Prostate gland (tissue), 2 donors: ENCODE measurements at regions not wholly inside any gene's neighbourhood (a gene's known extent, or its start where the extent isn't known, plus 50 kb on each side); places are given as distances from the start of the nearest gene placed in this dataset.

Experiments used
- DNase-seq: peaks from one replicate; pipeline ENCODE4 v3.0.0-alpha.2; 2019; ENCODE audit warnings: low spot score
- H3K27ac ChIP-seq, 2 donors: fragments of 200-600 bp; sonication (generic); 2 replicates each; pipeline ENCODE4 v1.5.1; 2017 to 2019
- H3K27me3 ChIP-seq: fragments of 200-600 bp; sonication (generic); replicated peaks from 2 replicates; pipeline ENCODE4 v1.5.1; 2019; ENCODE audit not compliant: insufficient read depth
- H3K36me3 ChIP-seq, 2 donors: fragments of 200-600 bp; sonication (generic); 1 replicate in 1 of 2; 2 replicates in 1 of 2; pipeline versions ENCODE4 v1.5.1 to v1.8.1; 2017 to 2019
- H3K4me1 ChIP-seq: fragments of 200-600 bp; sonication (generic); replicated peaks from 2 replicates; pipeline ENCODE4 v1.5.1; 2019
- H3K4me3 ChIP-seq, 2 donors: fragments of 200-600 bp; sonication (generic); 2 replicates each; pipeline ENCODE4 v1.5.1; 2017 to 2019
- H3K9me3 ChIP-seq: fragments of 200-600 bp; sonication (generic); 2 replicates; pipeline ENCODE4 v1.5.1; 2017
- POLR2A ChIP-seq: fragments of 450-650 bp; IDR thresholded peaks from one replicate; pipeline ENCODE4 v1.6.1; 2016; ENCODE audit warnings: antibody characterized with exemption, mild to moderate bottlenecking
- POLR2AphosphoS5 ChIP-seq: sonication (generic); formaldehyde crosslinking; IDR thresholded peaks from one replicate; pipeline ENCODE4 v1.6.1; 2017; ENCODE audit warnings: antibody characterized with exemption
- WGBS: methylation state at CpG from one replicate; pipeline ENCODE4 v1.1.5; 2018; 5-methylcytosine and 5-hydroxymethylcytosine counted together
- intact Hi-C: fragments of 100-400 bp; cut with DNase I; formaldehyde crosslinking; loops from one replicate; pipeline ENCODE4 v1.14.2; 2022
- TF ChIP-seq, protein P1 (sequence below), 4 experiments: fragments of 200-600 bp in 2 of 4; fragments of 450-650 bp in 2 of 4; sonication (generic) in 2 of 4; IDR thresholded peaks; 1 replicate in 3 of 4; 2 replicates in 1 of 4; pipeline ENCODE4 v1.5.1; 2016 to 2019; ENCODE audit warnings: antibody characterized with exemption in 4 of 4, mild to moderate bottlenecking in 2 of 4, moderate library complexity in 2 of 4

DNA sequence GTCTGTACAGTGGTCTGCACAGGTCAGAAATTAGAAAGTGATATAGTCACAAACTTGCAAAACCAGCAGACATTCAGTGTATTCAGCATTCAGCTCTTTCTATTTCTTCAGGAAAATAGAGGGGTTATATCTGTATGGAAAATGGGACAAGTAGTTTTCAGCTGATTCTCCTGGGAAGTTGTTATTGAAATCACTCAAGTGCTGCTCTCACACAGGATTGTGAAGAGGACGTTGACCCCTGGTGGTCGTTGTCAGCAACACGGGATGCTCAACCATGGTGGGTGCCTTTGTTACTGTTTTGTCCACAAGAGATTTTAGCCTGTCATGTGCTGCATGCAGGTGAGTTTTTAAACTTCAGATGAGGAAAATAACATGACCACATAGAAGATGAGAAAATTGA is 981.8 kb downstream of the TMEM121 start:
- intact Hi-C loops: no loop called here
- no peaks in the 10 kb centered on the region for H3K27me3 ChIP-seq
- no peaks in the 10 kb centered on the region for H3K36me3 ChIP-seq
- TF ChIP-seq, protein P1, sequence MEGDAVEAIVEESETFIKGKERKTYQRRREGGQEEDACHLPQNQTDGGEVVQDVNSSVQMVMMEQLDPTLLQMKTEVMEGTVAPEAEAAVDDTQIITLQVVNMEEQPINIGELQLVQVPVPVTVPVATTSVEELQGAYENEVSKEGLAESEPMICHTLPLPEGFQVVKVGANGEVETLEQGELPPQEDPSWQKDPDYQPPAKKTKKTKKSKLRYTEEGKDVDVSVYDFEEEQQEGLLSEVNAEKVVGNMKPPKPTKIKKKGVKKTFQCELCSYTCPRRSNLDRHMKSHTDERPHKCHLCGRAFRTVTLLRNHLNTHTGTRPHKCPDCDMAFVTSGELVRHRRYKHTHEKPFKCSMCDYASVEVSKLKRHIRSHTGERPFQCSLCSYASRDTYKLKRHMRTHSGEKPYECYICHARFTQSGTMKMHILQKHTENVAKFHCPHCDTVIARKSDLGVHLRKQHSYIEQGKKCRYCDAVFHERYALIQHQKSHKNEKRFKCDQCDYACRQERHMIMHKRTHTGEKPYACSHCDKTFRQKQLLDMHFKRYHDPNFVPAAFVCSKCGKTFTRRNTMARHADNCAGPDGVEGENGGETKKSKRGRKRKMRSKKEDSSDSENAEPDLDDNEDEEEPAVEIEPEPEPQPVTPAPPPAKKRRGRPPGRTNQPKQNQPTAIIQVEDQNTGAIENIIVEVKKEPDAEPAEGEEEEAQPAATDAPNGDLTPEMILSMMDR (IDR thresholded peaks at IDR 0.05): no peak
- TF ChIP-seq POLR2AphosphoS5 (no peak), POLR2A (no peak)
- no peaks in the 10 kb centered on the region for H3K9me3 ChIP-seq
- H3K4me3 ChIP-seq: no peak overlapping the region
- WGBS: 37% methylated on average over 3 of the region's 3 CpGs
- DNase-seq: no peak
- H3K4me1 ChIP-seq: no peaks in the 10 kb centered on the region
- H3K27ac ChIP-seq: no peak overlapping the region

- Histone ChIP-seq H3K27me3 (no peaks in the 10 kb centered on the region), H3K4me1 (no peaks in the 10 kb centered on the region), H3K4me3 (no peak overlapping the region), H3K27ac (no peak overlapping the region), H3K36me3 (no peaks in the 10 kb centered on the region), H3K9me3 (no peaks in the 10 kb centered on the region)
- 61% methylated on average over 2 of the region's 2 CpGs for WGBS
- TF ChIP-seq, protein P1 (IDR thresholded peaks at IDR 0.05): no peak
- TF ChIP-seq POLR2A (no peak), POLR2AphosphoS5 (no peak)
- intact Hi-C loops: no loop called here
- DNase-seq: no peak
Observed at GRCh38 chr14:106509176-106509575, 982.8 kb downstream of the TMEM121 start.

- intact Hi-C loops: no loop called here
- DNase-seq: no peak
- Histone ChIP-seq H3K4me3 (no peak overlapping the region), H3K27ac (no peak overlapping the region), H3K4me1 (no peaks in the 10 kb centered on the region), H3K27me3 (no peaks in the 10 kb centered on the region), H3K36me3 (no peaks in the 10 kb centered on the region), H3K9me3 (no peaks in the 10 kb centered on the region)
- 61% methylated on average over 3 of the region's 3 CpGs for WGBS
- TF ChIP-seq, protein P1 (IDR thresholded peaks at IDR 0.05): no peak
- TF ChIP-seq POLR2A (no peak), POLR2AphosphoS5 (no peak)
Observed at GRCh38 chr14:106509807-106510206, 983.4 kb downstream of the TMEM121 start.

GRCh38 chr14:106511006-106511799 is 984.8 kb downstream of the TMEM121 start:
- no peaks in the 10 kb centered on the region for H3K27me3 ChIP-seq
- no peak for DNase-seq
- TF ChIP-seq, protein P1 (IDR thresholded peaks at IDR 0.05): no peak
- TF ChIP-seq POLR2A (no peak), POLR2AphosphoS5 (no peak)
- no peaks in the 10 kb centered on the region for H3K9me3 ChIP-seq
- intact Hi-C loops: no loop called here
- H3K36me3 ChIP-seq: no peaks in the 10 kb centered on the region
- no peak overlapping the region for H3K27ac ChIP-seq
- no peak overlapping the region for H3K4me3 ChIP-seq
- WGBS: 61% methylated on average over 9 of the region's 9 CpGs
- H3K4me1 ChIP-seq: no peaks in the 10 kb centered on the region

DNA sequence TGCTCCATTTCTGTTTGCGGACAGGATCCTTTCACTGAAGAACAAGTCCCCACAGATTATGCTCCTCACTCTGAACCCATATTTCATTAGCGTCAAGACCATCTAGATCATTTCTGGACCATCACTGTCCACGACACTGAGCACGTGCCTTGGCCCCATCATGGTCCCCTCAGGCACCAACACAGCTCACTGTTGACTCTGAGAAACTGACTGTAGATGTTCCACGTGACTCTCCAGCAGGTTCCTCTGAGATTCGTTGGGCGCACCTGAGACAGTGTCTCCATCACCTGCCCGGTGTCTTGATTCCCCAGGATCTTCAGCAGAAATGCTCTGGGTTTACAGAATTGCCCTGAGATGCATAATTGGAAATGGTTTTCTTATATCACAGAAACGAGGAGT is 985.4 kb downstream of the TMEM121 start:
- TF ChIP-seq POLR2AphosphoS5 (no peak), POLR2A (no peak)
- TF ChIP-seq, protein P1 (IDR thresholded peaks at IDR 0.05): no peak
- H3K4me3 ChIP-seq: no peak overlapping the region
- no peaks in the 10 kb centered on the region for H3K27me3 ChIP-seq
- intact Hi-C loops: no loop called here
- 74% methylated on average over 9 of the region's 9 CpGs for WGBS
- H3K36me3 ChIP-seq: no peaks in the 10 kb centered on the region
- H3K4me1 ChIP-seq: no peaks in the 10 kb centered on the region
- DNase-seq: no peak
- no peaks in the 10 kb centered on the region for H3K9me3 ChIP-seq
- no peak overlapping the region for H3K27ac ChIP-seq
